ENCODE measurements at regions not wholly inside any gene's neighbourhood (a gene's known extent, or its start where the extent isn't known, plus 50 kb on each side); places are given as distances from the start of the nearest gene placed in this dataset.
"Not testable (repeated sequence)": the region's sequence is repeated elsewhere in the genome, so short reads cannot be mapped to it uniquely, and the experiment has no call there.

DNA sequence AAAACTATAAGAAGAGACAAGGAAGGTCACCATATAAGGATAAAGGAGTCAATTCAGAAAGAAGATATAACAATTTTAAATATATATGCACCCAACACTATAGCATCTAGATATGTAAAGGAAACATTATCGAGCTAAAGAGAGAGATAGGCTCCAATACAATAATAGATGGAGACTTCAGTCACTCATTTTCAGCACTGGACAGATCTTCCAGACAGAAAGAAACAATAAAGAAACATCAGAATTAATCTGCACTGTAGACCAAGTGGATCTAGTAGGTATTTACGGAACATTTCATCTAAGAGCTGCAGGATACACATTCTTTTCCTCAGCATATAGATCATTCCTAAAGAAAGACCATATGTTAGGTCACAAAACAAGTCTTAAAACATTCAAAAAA, 463.5 kb downstream of the KCTD16 start:
- TF ChIP-seq, protein P1, sequence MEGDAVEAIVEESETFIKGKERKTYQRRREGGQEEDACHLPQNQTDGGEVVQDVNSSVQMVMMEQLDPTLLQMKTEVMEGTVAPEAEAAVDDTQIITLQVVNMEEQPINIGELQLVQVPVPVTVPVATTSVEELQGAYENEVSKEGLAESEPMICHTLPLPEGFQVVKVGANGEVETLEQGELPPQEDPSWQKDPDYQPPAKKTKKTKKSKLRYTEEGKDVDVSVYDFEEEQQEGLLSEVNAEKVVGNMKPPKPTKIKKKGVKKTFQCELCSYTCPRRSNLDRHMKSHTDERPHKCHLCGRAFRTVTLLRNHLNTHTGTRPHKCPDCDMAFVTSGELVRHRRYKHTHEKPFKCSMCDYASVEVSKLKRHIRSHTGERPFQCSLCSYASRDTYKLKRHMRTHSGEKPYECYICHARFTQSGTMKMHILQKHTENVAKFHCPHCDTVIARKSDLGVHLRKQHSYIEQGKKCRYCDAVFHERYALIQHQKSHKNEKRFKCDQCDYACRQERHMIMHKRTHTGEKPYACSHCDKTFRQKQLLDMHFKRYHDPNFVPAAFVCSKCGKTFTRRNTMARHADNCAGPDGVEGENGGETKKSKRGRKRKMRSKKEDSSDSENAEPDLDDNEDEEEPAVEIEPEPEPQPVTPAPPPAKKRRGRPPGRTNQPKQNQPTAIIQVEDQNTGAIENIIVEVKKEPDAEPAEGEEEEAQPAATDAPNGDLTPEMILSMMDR (IDR thresholded peaks at IDR 0.05; ENCODE audit: extremely low read depth, missing control alignments): no peak
- DNase-seq (ENCODE audit: low spot score): no peak

DNA sequence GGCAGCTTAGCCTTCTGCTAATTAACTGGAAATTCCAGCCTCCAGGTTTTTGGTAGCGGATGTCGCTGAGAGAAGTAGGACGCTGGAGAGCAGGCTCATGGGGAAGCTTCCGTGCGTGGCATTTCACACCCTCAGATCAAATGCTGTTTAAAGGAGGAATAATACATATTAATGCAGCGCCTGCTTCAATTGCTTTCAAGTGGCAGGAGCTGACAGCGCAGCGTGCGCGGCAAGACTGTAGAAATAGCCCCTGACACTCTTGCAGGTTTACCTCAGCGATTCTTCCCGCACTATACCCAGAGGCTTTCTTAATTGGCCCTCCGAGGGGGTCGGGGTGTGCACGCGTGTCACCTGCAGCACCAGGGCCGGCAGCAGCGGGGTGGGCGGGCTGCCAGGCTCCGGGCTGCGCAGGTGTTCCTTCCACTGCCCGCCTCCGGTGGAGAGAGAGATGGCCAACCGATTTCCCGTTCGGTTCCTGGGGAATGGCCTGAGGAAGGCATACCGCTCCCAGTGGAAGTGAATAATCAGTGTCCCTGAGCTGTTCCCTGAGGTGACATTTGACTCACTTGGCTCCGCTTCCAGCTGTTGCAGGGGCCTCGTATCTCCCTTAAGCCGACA, 427.9 kb downstream of the KCTD16 start:
- TF ChIP-seq, protein P1 (IDR thresholded peaks at IDR 0.05; ENCODE audit: extremely low read depth, missing control alignments): no peak
- no peak for DNase-seq (ENCODE audit: low spot score)

DNA sequence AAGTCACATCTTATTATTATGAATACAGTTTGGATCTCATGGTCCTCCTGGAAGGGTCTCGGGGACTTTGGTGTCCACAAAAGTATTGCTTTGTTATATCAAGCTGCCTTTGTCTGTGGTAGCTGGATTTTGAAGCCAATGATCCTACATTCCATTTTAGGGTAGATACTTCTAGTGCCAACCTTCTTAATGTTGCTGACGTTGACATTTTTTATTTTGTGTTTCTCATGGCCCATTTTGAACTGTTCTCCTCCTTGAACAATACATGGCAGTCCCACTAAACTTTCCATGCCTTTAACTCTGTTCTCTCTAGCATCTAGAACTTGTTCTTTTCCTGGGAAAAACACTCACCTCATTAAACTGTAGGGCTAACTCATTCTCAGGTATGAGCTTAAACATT, 425.8 kb downstream of the KCTD16 start:
- TF ChIP-seq, protein P1 (IDR thresholded peaks at IDR 0.05; ENCODE audit: extremely low read depth, missing control alignments): no peak
- no peak for DNase-seq (ENCODE audit: low spot score)

- TF ChIP-seq, protein P1 (IDR thresholded peaks at IDR 0.05; ENCODE audit: extremely low read depth, missing control alignments): no peak
- DNase-seq (ENCODE audit: low spot score): no peak
Measured at GRCh38 chr5:144594919-144595318, 424.2 kb downstream of the KCTD16 start.

GRCh38 chr5:144594234-144594633, 423.6 kb downstream of the KCTD16 start:
- not testable (repeated sequence) for DNase-seq (ENCODE audit: low spot score)

DNA sequence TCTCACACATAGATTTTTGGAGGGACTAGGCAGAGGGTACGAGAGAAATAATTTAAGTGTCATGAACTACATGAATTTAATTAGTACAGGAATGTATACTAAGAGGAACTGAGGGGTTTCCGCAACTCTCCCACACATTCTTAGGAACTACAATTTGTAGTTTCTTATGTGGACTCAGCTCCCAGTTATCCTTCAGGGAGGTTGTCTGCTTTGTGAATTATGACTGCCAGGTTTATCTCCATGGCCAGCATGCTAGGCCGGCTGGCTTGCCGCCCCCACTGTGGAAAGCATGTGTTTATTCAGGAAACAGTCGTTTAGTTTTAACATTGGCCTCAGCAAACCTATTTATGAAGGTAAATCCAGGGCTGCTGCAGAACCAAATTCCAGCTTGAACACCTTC, 415.0 kb downstream of the KCTD16 start:
- DNase-seq (ENCODE audit: low spot score): no peak
- TF ChIP-seq, protein P1 (IDR thresholded peaks at IDR 0.05; ENCODE audit: extremely low read depth, missing control alignments): no peak

- TF ChIP-seq, protein P1 (IDR thresholded peaks at IDR 0.05; ENCODE audit: extremely low read depth, missing control alignments): no peak
- no peak for DNase-seq (ENCODE audit: low spot score)
Measured at GRCh38 chr5:144583541-144584449, 413.1 kb downstream of the KCTD16 start.
